ENCODE measurements at regions not wholly inside any gene's neighbourhood (a gene's known extent, or its start where the extent isn't known, plus 50 kb on each side); places are given as distances from the start of the nearest gene placed in this dataset.
"Not testable (repeated sequence)": the region's sequence is repeated elsewhere in the genome, so short reads cannot be mapped to it uniquely, and the experiment has no call there.

- DNase-seq (ENCODE audit: low spot score) = no peak
Measured at GRCh38 chr2:31660812-31661335, 80.1 kb upstream of the SRD5A2 start.

GRCh38 chr2:31660165-31660564, 79.4 kb upstream of the SRD5A2 start:
- DNase-seq (ENCODE audit: low spot score) = no peak

GRCh38 chr2:31654241-31654640, 73.5 kb upstream of the SRD5A2 start:
- no peak for DNase-seq (ENCODE audit: low spot score)

- no peak for DNase-seq (ENCODE audit: low spot score)
Measured at GRCh38 chr2:31651736-31652135, 71.0 kb upstream of the SRD5A2 start.

- DNase-seq (ENCODE audit: low spot score) = no peak
Measured at GRCh38 chr2:31651267-31651666, 70.5 kb upstream of the SRD5A2 start.

GRCh38 chr2:31644551-31644950, 63.8 kb upstream of the SRD5A2 start:
- no peak for DNase-seq (ENCODE audit: low spot score)

- no peak for DNase-seq (ENCODE audit: low spot score)
Measured at GRCh38 chr2:31642707-31643106, 62.0 kb upstream of the SRD5A2 start.

- not testable (repeated sequence) for DNase-seq (ENCODE audit: low spot score)
Measured at GRCh38 chr2:31632201-31632600, 51.5 kb upstream of the SRD5A2 start.

Data from ecto neural progenitor cell (in vitro differentiated cells).